CD14-positive monocyte (primary cell): ENCODE measurements at regions not wholly inside any gene's neighbourhood (a gene's known extent, or its start where the extent isn't known, plus 50 kb on each side); places are given as distances from the start of the nearest gene placed in this dataset.

Experiments used
- DNase-seq, 3 donors: peaks; one replicate each; pipeline ENCODE4 v3.0.0-alpha.2; 2011 to 2022
- H2AFZ ChIP-seq: 2 replicates; pipeline ENCODE4 v1.6.0; 2012; ENCODE audit warnings: mild to moderate bottlenecking, low read depth, low read length, inconsistent platforms; ENCODE audit not compliant: insufficient read depth, poor library complexity, severe bottlenecking
- H3K27ac ChIP-seq, 2 donors: 1 replicate in 1 of 2; 2 replicates in 1 of 2; pipeline ENCODE4 v1.5.1; 2012 to 2013; ENCODE audit warnings: low read length in 2 of 2, control low read depth in 1 of 2, inconsistent platforms in 1 of 2, low read depth in 1 of 2, mild to moderate bottlenecking in 1 of 2
- H3K27me3 ChIP-seq, 2 donors: one replicate each; pipeline versions ENCODE4 v1.6.0 to v1.6.1; 2011 to 2013; ENCODE audit warnings: low read length in 2 of 2; ENCODE audit not compliant: control insufficient read depth in 2 of 2, insufficient read depth in 2 of 2
- H3K36me3 ChIP-seq, 2 donors: replicated peaks in 1 of 2; 1 replicate in 1 of 2; 2 replicates in 1 of 2; pipeline versions ENCODE4 v1.5.1 to v1.6.1; 2012 to 2013; ENCODE audit warnings: low read length in 2 of 2, control low read depth in 1 of 2, inconsistent platforms in 1 of 2, mild to moderate bottlenecking in 1 of 2; ENCODE audit not compliant: insufficient read depth in 2 of 2, control insufficient read depth in 1 of 2
- H3K4me1 ChIP-seq, 2 donors: 1 replicate in 1 of 2; 2 replicates in 1 of 2; pipeline versions ENCODE4 v1.5.1 to v1.6.1; 2012 to 2013; ENCODE audit warnings: low read length in 2 of 2, control low read depth in 1 of 2, inconsistent platforms in 1 of 2, mild to moderate bottlenecking in 1 of 2, moderate library complexity in 1 of 2; ENCODE audit not compliant: insufficient read depth in 2 of 2, control insufficient read depth in 1 of 2
- H3K4me2 ChIP-seq: replicated peaks from 2 replicates; pipeline ENCODE3; 2012; ENCODE audit warnings: low read length, moderate library complexity, mild to moderate bottlenecking; ENCODE audit not compliant: poor library complexity, severe bottlenecking; ENCODE audit errors: extremely low read depth
- H3K4me3 ChIP-seq, 3 experiments: fragments of 200-600 bp in 1 of 3; sonication (generic) in 1 of 3; replicated peaks in 1 of 3; 1 replicate in 2 of 3; 2 replicates in 1 of 3; pipeline ENCODE4 v1.5.1; 2011 to 2013; ENCODE audit warnings: low read length in 3 of 3, mild to moderate bottlenecking in 3 of 3, control low read depth in 2 of 3, low read depth in 2 of 3, inconsistent platforms in 1 of 3, moderate library complexity in 1 of 3
- H3K79me2 ChIP-seq: 2 replicates; pipeline ENCODE4 v1.6.0; 2012; ENCODE audit warnings: mild to moderate bottlenecking, control low read depth, inconsistent platforms, low read length, moderate library complexity; ENCODE audit not compliant: insufficient read depth
- H3K9ac ChIP-seq: 2 replicates; pipeline ENCODE4 v1.6.0; 2017; ENCODE audit warnings: low read length, mild to moderate bottlenecking; ENCODE audit not compliant: insufficient read depth, poor library complexity, severe bottlenecking
- H3K9me3 ChIP-seq, 2 donors: replicated peaks in 1 of 2; 1 replicate in 1 of 2; 2 replicates in 1 of 2; pipeline versions ENCODE4 v1.5.1 to v1.6.1; 2012 to 2013; ENCODE audit warnings: low read length in 2 of 2, control low read depth in 1 of 2; ENCODE audit not compliant: control insufficient read depth in 1 of 2, insufficient read depth in 1 of 2
- H4K20me1 ChIP-seq: 2 replicates; pipeline ENCODE4 v1.6.0; 2012; ENCODE audit warnings: mild to moderate bottlenecking, low read length, control low read depth, moderate library complexity; ENCODE audit not compliant: insufficient read depth
- H3K27ac Mint-ChIP-seq, 7 donors: one replicate each; pipeline ENCODE4 v1.8.0; 2020; ENCODE audit warnings: mild to moderate bottlenecking in 7 of 7, mixed read lengths in 7 of 7, moderate library complexity in 6 of 7, inconsistent platforms in 2 of 7
- H3K27me3 Mint-ChIP-seq, 3 donors: one replicate each; pipeline ENCODE4 v1.8.0; 2021 to 2022; ENCODE audit warnings: low read depth in 3 of 3, mild to moderate bottlenecking in 3 of 3, mixed read lengths in 3 of 3, moderate library complexity in 3 of 3, inconsistent platforms in 1 of 3
- H3K36me3 Mint-ChIP-seq, 2 donors: one replicate each; pipeline ENCODE4 v1.8.0; 2020; ENCODE audit warnings: mixed read lengths in 2 of 2, inconsistent platforms in 1 of 2, mild to moderate bottlenecking in 1 of 2
- H3K4me1 Mint-ChIP-seq: one replicate; pipeline ENCODE4 v1.8.0; 2020; ENCODE audit warnings: mild to moderate bottlenecking, mixed read lengths
- H3K4me3 Mint-ChIP-seq, 2 donors: one replicate each; pipeline ENCODE4 v1.8.0; 2020; ENCODE audit warnings: mild to moderate bottlenecking in 2 of 2, mixed read lengths in 2 of 2, moderate library complexity in 1 of 2
- H3K9me3 Mint-ChIP-seq, 7 donors: one replicate each; pipeline ENCODE4 v1.8.0; 2020 to 2022; ENCODE audit warnings: mixed read lengths in 7 of 7, mild to moderate bottlenecking in 6 of 7, moderate library complexity in 6 of 7, inconsistent platforms in 2 of 7
- WGBS: methylation state at CpG from one replicate; pipeline ENCODE4 v1.1.5; 2013; ENCODE audit warnings: missing lambda C conversion rate; ENCODE audit not compliant: insufficient coverage; 5-methylcytosine and 5-hydroxymethylcytosine counted together
- intact Hi-C, 2 donors: fragments of 100-400 bp; cut with micrococcal nuclease; formaldehyde crosslinking; loops; one replicate each; pipeline versions ENCODE4 v1.15.0 to v1.15.1; 2023
- TF ChIP-seq, protein P1 (sequence below): fragments of 200-600 bp; IDR thresholded peaks from one replicate; pipeline ENCODE4 v1.8.0; 2022; ENCODE audit warnings: antibody characterized with exemption, mild to moderate bottlenecking

DNA sequence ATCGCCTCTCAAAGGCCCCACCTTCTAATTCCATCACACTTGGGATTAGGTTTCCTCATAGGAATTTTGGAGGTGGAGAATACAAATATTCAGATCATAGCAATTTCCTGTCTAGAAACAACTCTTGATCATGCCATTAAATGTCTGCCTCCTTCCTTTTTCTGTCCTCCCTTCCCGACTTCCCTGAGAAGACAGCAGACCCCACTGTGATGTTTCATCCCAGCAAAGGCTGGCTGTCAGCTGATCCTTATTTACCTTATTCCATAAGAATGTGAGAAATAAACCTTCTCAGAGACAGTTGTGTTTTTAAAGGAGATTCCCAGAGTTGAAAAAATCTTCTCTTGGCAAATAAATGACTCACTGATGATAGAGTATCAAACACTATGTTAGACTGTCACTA, 133.9 kb downstream of the TDRD15 start:
- Histone ChIP-seq H3K4me3 (no peak overlapping the region), H3K27ac (no peak overlapping the region), H3K9ac (no peak overlapping the region), H3K4me2 (no peak overlapping the region), H3K4me1 (peaks cover 23 to 25% of the 10 kb centered on the region in 2 donors), H4K20me1 (no peaks in the 10 kb centered on the region), H3K79me2 (no peaks in the 10 kb centered on the region), H3K36me3 (no peaks in the 10 kb centered on the region), H3K27me3 (no peaks in the 10 kb centered on the region), H3K9me3 (no peaks in the 10 kb centered on the region), H2AFZ (no peak overlapping the region)
- Mint-ChIP-seq H3K27ac (peak overlapping the region in 1 of 7 donors; percentile 91), H3K27me3 (peaks cover 0 to 5% (median 2%) of the 10 kb centered on the region in 3 donors), H3K4me3 (no peak overlapping the region), H3K4me1 (peaks cover 23% of the 10 kb centered on the region), H3K9me3 (peaks cover 0 to 2% (median 0%) of the 10 kb centered on the region in 7 donors), H3K36me3 (no peaks in the 10 kb centered on the region)
- TF ChIP-seq, protein P1, sequence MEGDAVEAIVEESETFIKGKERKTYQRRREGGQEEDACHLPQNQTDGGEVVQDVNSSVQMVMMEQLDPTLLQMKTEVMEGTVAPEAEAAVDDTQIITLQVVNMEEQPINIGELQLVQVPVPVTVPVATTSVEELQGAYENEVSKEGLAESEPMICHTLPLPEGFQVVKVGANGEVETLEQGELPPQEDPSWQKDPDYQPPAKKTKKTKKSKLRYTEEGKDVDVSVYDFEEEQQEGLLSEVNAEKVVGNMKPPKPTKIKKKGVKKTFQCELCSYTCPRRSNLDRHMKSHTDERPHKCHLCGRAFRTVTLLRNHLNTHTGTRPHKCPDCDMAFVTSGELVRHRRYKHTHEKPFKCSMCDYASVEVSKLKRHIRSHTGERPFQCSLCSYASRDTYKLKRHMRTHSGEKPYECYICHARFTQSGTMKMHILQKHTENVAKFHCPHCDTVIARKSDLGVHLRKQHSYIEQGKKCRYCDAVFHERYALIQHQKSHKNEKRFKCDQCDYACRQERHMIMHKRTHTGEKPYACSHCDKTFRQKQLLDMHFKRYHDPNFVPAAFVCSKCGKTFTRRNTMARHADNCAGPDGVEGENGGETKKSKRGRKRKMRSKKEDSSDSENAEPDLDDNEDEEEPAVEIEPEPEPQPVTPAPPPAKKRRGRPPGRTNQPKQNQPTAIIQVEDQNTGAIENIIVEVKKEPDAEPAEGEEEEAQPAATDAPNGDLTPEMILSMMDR, result no peak
- no peak for DNase-seq
- no CpG with 5 or more reads among the region's 2 CpGs for WGBS
- intact Hi-C loops, result no loop called here

DNA sequence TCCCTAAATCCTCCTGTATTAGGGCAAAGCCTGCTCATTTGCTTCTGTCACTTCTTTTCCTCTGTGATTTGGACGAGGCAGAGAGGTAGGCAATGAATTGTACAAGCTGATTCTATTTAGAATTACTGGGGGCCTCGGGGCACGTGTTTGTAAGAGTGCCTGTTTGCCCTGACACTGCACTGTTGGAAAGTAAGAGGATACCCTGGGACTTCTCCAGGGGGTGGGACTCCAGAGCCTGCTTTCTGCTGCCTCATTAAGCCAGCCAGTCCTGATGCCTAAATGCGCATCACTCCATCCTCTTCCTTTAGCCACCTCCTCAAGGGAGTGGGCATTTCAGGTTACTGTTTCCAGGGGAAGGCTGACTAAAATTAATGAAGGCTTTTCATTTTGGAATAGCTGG, 134.3 kb downstream of the TDRD15 start:
- intact Hi-C loops, result no loop called here
- 83% methylated on average over 3 of the region's 4 CpGs for WGBS

More for the DNA sequence above, 134.3 kb downstream of the TDRD15 start:
- no peak overlapping the region for H3K4me3 ChIP-seq
- no peaks in the 10 kb centered on the region for H3K27me3 ChIP-seq
- H3K4me3 Mint-ChIP-seq, result no peak overlapping the region
- no peak overlapping the region for H3K4me2 ChIP-seq
- no peaks in the 10 kb centered on the region for H3K79me2 ChIP-seq
- H3K4me1 Mint-ChIP-seq, result peaks cover 23% of the 10 kb centered on the region
- H3K9me3 Mint-ChIP-seq, result peaks cover 0 to 2% (median 0%) of the 10 kb centered on the region in 7 donors
- H3K36me3 Mint-ChIP-seq, result no peaks in the 10 kb centered on the region
- TF ChIP-seq, protein P1, result no peak
- no peaks in the 10 kb centered on the region for H3K9me3 ChIP-seq
- H4K20me1 ChIP-seq, result no peaks in the 10 kb centered on the region
- DNase-seq, result no peak
- H3K27ac ChIP-seq, result no peak overlapping the region
- H2AFZ ChIP-seq, result no peak overlapping the region
- H3K27ac Mint-ChIP-seq, result peak overlapping the region in 1 of 7 donors; percentile 91
- H3K36me3 ChIP-seq, result no peaks in the 10 kb centered on the region
- peaks cover 0 to 5% (median 2%) of the 10 kb centered on the region in 3 donors for H3K27me3 Mint-ChIP-seq
- peaks cover 23 to 25% of the 10 kb centered on the region in 2 donors for H3K4me1 ChIP-seq
- H3K9ac ChIP-seq, result no peak overlapping the region
